Mammary epithelial cell (primary cell): ENCODE measurements at regions not wholly inside any gene's neighbourhood (a gene's known extent, or its start where the extent isn't known, plus 50 kb on each side); places are given as distances from the start of the nearest gene placed in this dataset.

Experiments used
- CTCF ChIP-seq, 2 donors: IDR thresholded peaks in 1 of 2; conservative IDR thresholded peaks in 1 of 2; 2 replicates each; pipeline ENCODE4 v1.5.1; 2011 to 2012; ENCODE audit warnings: inconsistent platforms in 2 of 2, low read length in 2 of 2, mild to moderate bottlenecking in 2 of 2, control low read depth in 1 of 2, low read depth in 1 of 2; ENCODE audit not compliant: insufficient read depth in 1 of 2; ENCODE audit errors: extremely low read depth in 1 of 2
- EZH2 ChIP-seq: IDR thresholded peaks from 2 replicates; pipeline ENCODE4 v1.6.1; 2012; ENCODE audit warnings: low read length, inconsistent platforms, borderline replicate concordance

DNA sequence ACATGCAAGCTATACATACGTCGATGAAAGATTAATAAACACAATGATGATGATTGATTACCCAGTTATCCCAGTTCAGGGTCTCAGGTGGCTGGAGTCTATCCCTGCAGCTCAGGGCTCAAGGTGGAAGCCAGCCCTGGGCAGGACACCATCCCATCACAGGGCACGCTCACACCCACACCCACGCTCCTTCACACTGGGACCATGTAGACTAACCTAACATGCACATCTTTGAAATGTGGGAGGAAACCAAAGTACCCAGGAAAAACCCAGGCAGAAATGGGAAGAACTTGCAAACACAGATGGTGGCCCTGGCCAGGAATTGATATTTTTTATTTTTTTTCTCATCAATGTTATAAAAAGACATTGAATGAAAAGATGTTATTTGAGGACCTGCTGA lies 151.4 kb upstream of the MCTP2 start:
- TF ChIP-seq CTCF (conservative IDR thresholded peaks at IDR 0.05 in 1 of 2, IDR thresholded peaks at IDR 0.05 in 1 of 2; ENCODE audit: extremely low read depth in 1 of 2, insufficient read depth in 1 of 2, low read depth in 1 of 2, low read length in 2 of 2) (no peak), EZH2 (no peak)
